ENCODE measurements at regions not wholly inside any gene's neighbourhood (a gene's known extent, or its start where the extent isn't known, plus 50 kb on each side); places are given as distances from the start of the nearest gene placed in this dataset.

GRCh38 chr14:49218436-49219092 is 367.6 kb downstream of the RPS29 start:
- no peak for DNase-seq

- DNase-seq = no peak
Measured at GRCh38 chr14:49212721-49213120, 373.5 kb downstream of the RPS29 start.

- DNase-seq = no peak
Measured at GRCh38 chr14:49209416-49209815, 376.8 kb downstream of the RPS29 start.

GRCh38 chr14:49206828-49207227 is 379.4 kb downstream of the RPS29 start:
- DNase-seq = no peak

- DNase-seq = no peak
Measured at GRCh38 chr14:49203676-49204075, 382.5 kb downstream of the RPS29 start.

GRCh38 chr14:49199159-49199558 is 387.0 kb downstream of the RPS29 start:
- no peak for DNase-seq

- DNase-seq = no peak
Measured at GRCh38 chr14:49196327-49196726, 389.9 kb downstream of the RPS29 start.

GRCh38 chr14:49194067-49194466 is 392.1 kb downstream of the RPS29 start:
- no peak for DNase-seq

GRCh38 chr14:49193332-49194065 is 392.7 kb downstream of the RPS29 start:
- DNase-seq = no peak

- no peak for DNase-seq
Measured at GRCh38 chr14:49191380-49191779, 394.8 kb downstream of the RPS29 start.

GRCh38 chr14:49189375-49189774 is 396.8 kb downstream of the RPS29 start:
- DNase-seq = no peak

GRCh38 chr14:49187799-49188198 is 398.4 kb downstream of the RPS29 start:
- DNase-seq = no peak

- peak; percentile 39 for DNase-seq
Measured at GRCh38 chr14:49173765-49174373, 412.3 kb downstream of the RPS29 start.

GRCh38 chr14:49164074-49164473 is 422.1 kb downstream of the RPS29 start:
- no peak for DNase-seq

GRCh38 chr14:49160983-49161382 is 425.2 kb downstream of the RPS29 start:
- no peak for DNase-seq

- no peak for DNase-seq
Measured at GRCh38 chr14:49159081-49159480, 427.1 kb downstream of the RPS29 start.

- no peak for DNase-seq
Measured at GRCh38 chr14:49139593-49139992, 446.6 kb downstream of the RPS29 start.

- no peak for DNase-seq
Measured at GRCh38 chr14:49134940-49135339, 451.2 kb downstream of the RPS29 start.

GRCh38 chr14:49121246-49121645 is 464.9 kb downstream of the RPS29 start:
- no peak for DNase-seq

- no peak for DNase-seq
Measured at GRCh38 chr14:49114161-49114893, 471.9 kb downstream of the RPS29 start.

GRCh38 chr14:49106741-49107667 is 479.2 kb downstream of the RPS29 start:
- no peak for DNase-seq

- no peak for DNase-seq
Measured at GRCh38 chr14:49105956-49106355, 480.2 kb downstream of the RPS29 start.
